ENCODE measurements at regions not wholly inside any gene's neighbourhood (a gene's known extent, or its start where the extent isn't known, plus 50 kb on each side); places are given as distances from the start of the nearest gene placed in this dataset.

DNA sequence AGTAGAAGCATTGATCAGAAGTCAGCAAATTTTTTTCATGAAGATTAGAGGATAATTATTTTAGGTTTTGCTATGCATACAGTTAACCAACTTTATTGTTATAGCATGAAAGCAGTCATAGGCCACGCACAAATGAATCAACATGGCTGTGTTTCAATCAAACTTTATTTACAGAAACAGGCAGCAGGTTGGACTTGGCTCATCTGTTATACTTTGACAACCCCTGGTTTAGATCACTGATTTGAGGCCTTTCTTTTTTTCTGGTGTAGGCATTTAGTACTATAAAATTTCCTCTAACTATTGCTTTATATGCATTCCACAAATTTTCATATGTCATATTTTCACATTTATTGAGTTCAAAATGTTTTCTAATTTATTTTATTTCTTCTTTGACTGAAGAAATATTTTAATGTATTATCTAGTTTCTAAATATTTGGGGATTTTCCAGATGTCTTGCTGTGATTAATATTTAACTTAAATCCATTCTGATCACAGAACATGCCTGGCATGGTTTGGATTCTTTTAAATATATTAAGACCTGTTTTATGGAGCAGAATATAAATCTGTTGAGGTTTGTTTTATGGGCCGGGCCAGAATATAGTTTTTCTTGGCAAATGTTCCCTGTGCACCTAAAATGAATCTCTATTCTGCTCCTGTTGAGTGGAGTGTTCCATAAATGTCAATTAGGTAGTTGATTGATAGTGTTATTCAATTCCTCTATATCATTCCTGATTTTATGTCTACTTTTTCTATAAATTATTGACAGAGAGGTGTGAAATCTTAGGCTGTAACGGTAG, 116.3 kb upstream of the KLHL29 start:
- no peak for TF ChIP-seq CTCF (conservative IDR thresholded peaks at IDR 0.05 in 1 of 2, IDR thresholded peaks at IDR 0.05 in 1 of 2; ENCODE audit: low read depth in 1 of 2, low read length in 2 of 2)
- TF ChIP-seq EZH2 (IDR thresholded peaks at IDR 0.05; ENCODE audit: low read length, missing control alignments), result no peak
